Stimulated activated CD4-positive, alpha-beta T cell treated with anti-CD3 and anti-CD28 coated beads, Interleukin-4, amount 100 ng/mL, for 24 hours (primary cell): ENCODE measurements at regions not wholly inside any gene's neighbourhood (a gene's known extent, or its start where the extent isn't known, plus 50 kb on each side); places are given as distances from the start of the nearest gene placed in this dataset.
"Not testable (repeated sequence)": the region's sequence is repeated elsewhere in the genome, so short reads cannot be mapped to it uniquely, and the experiment has no call there.

Experiments
- DNase-seq: peaks from one replicate; pipeline ENCODE4 v3.0.0-alpha.2; 2020

- no peak for DNase-seq
Observed at GRCh38 chr13:70218618-70219017, 110.4 kb upstream of the KLHL1 start.

GRCh38 chr13:70208968-70209367 is 100.7 kb upstream of the KLHL1 start:
- not testable (repeated sequence) for DNase-seq

GRCh38 chr13:70206671-70207070 is 98.4 kb upstream of the KLHL1 start:
- DNase-seq = no peak

GRCh38 chr13:70203661-70204229 is 95.5 kb upstream of the KLHL1 start:
- no peak for DNase-seq

GRCh38 chr13:70191034-70191433 is 82.8 kb upstream of the KLHL1 start:
- DNase-seq = no peak

- no peak for DNase-seq
Observed at GRCh38 chr13:70189981-70190380, 81.7 kb upstream of the KLHL1 start.

- no peak for DNase-seq
Observed at GRCh38 chr13:70188567-70188966, 80.3 kb upstream of the KLHL1 start.

GRCh38 chr13:70183041-70183440 is 74.8 kb upstream of the KLHL1 start:
- DNase-seq = no peak
